K562 (cell line): ENCODE measurements at regions not wholly inside any gene's neighbourhood (a gene's known extent, or its start where the extent isn't known, plus 50 kb on each side); places are given as distances from the start of the nearest gene placed in this dataset.

Experiments
- AFF1 ChIP-seq, 2 experiments: fragments of 450-650 bp; IDR thresholded peaks; 2 replicates each; pipeline ENCODE4 v1.6.1; 2018; ENCODE audit warnings: mild to moderate bottlenecking in 2 of 2, low read depth in 1 of 2; ENCODE audit not compliant: partially characterized antibody in 2 of 2
- ARID3A ChIP-seq: IDR thresholded peaks from 2 replicates; pipeline ENCODE4 v1.6.1; 2012; ENCODE audit warnings: low read depth, low read length, improper control_type of control experiment, borderline replicate concordance
- BRD9 ChIP-seq: fragments of 450-650 bp; IDR thresholded peaks from 2 replicates; pipeline ENCODE4 v1.6.1; 2018; ENCODE audit warnings: low read depth; ENCODE audit not compliant: partially characterized antibody
- DPF2 ChIP-seq: fragments of 450-650 bp; IDR thresholded peaks from 2 replicates; pipeline ENCODE4 v1.6.1; 2016
- JUNB ChIP-seq: fragments of 450-650 bp; formaldehyde crosslinking; conservative IDR thresholded peaks from 2 replicates; pipeline ENCODE4 v1.4.0; 2020; ENCODE audit warnings: mild to moderate bottlenecking
- KDM5B ChIP-seq: fragments of 200-600 bp; sonication (generic); IDR thresholded peaks from 2 replicates; pipeline ENCODE4 v1.6.1; 2012; ENCODE audit warnings: low read depth, mild to moderate bottlenecking, moderate library complexity, low read length, control low read depth, inconsistent platforms; ENCODE audit not compliant: insufficient replicate concordance
- NUFIP1 ChIP-seq: fragments of 450-650 bp; IDR thresholded peaks from 2 replicates; pipeline ENCODE4 v1.6.1; 2018; ENCODE audit not compliant: partially characterized antibody
- SAFB2 ChIP-seq: fragments of 200-400 bp; formaldehyde crosslinking; IDR thresholded peaks from 2 replicates; pipeline ENCODE4 v1.6.1; 2018; ENCODE audit warnings: borderline replicate concordance, low read length, low read depth, moderate library complexity; ENCODE audit not compliant: severe bottlenecking
- SMARCA4 ChIP-seq: fragments of 450-650 bp; IDR thresholded peaks from 2 replicates; pipeline ENCODE4 v1.6.1; 2016
- TAL1 ChIP-seq: fragments of 450-650 bp; IDR thresholded peaks from 2 replicates; pipeline ENCODE4 v1.6.1; 2016; ENCODE audit warnings: mild to moderate bottlenecking
- ZBTB1 ChIP-seq: sonication (generic); formaldehyde crosslinking; IDR thresholded peaks from 2 replicates; pipeline ENCODE4 v1.8.1; 2023; ENCODE audit warnings: missing genetic modification reagents, low read depth, mild to moderate bottlenecking, borderline replicate concordance
- ZBTB7A ChIP-seq: IDR thresholded peaks from 2 replicates; pipeline ENCODE4 v1.6.1; 2011; ENCODE audit warnings: low read depth, mild to moderate bottlenecking, low read length, moderate library complexity, borderline replicate concordance; ENCODE audit not compliant: control insufficient read depth
- ZNF12 ChIP-seq: sonication (generic); formaldehyde crosslinking; IDR thresholded peaks from 2 replicates; pipeline ENCODE4 v1.4.0; 2020; ENCODE audit warnings: mild to moderate bottlenecking, missing genetic modification reagents
- ZNF584 ChIP-seq: fragments of 200-800 bp; sonication (Bioruptor generic); IDR thresholded peaks from 2 replicates; pipeline ENCODE4 v1.6.1; 2016; ENCODE audit warnings: low read depth, mild to moderate bottlenecking, missing genetic modification characterization, missing compliant biosample characterization
- ZNF79 ChIP-seq: fragments of 250-450 bp; sonication (Bioruptor Pico); IDR thresholded peaks from 2 replicates; pipeline ENCODE4 v1.4.0; 2020; ENCODE audit warnings: low read depth, mild to moderate bottlenecking, moderate library complexity
- TF ChIP-seq, protein P1 (sequence below): IDR thresholded peaks from 2 replicates; pipeline ENCODE4 v1.6.1; 2016; ENCODE audit warnings: missing genetic modification characterization, missing compliant biosample characterization
- TF ChIP-seq, protein P2 (sequence below): fragments of 450-650 bp; IDR thresholded peaks from 2 replicates; pipeline ENCODE4 v1.6.1; 2016; ENCODE audit warnings: antibody characterized with exemption
- TF ChIP-seq, protein P3 (sequence below): fragments of 450-650 bp; IDR thresholded peaks from 2 replicates; pipeline ENCODE4 v1.6.1; 2017; ENCODE audit warnings: antibody characterized with exemption

- TF ChIP-seq AFF1 (IDR thresholded peaks at IDR 0.05; ENCODE audit: low read depth in 1 of 2, partially characterized antibody in 2 of 2), result no peak
- no peak for TF ChIP-seq ZNF12 (CRISPR knock-in tag)
- TF ChIP-seq NUFIP1, result no peak
- no peak for TF ChIP-seq JUNB (CRISPR knock-in tag)
- TF ChIP-seq BRD9, result no peak
- peak; percentile 75; the same call in 1 of the 2 replicates for TF ChIP-seq SMARCA4
- 0 out of 2 replicates have a peak, but pooled peaks have one; percentile 24 for TF ChIP-seq ZBTB1 (CRISPR knock-in tag)
- TF ChIP-seq TAL1, result peak; percentile 57; the same call in 1 of the 2 replicates
- TF ChIP-seq, protein P1, sequence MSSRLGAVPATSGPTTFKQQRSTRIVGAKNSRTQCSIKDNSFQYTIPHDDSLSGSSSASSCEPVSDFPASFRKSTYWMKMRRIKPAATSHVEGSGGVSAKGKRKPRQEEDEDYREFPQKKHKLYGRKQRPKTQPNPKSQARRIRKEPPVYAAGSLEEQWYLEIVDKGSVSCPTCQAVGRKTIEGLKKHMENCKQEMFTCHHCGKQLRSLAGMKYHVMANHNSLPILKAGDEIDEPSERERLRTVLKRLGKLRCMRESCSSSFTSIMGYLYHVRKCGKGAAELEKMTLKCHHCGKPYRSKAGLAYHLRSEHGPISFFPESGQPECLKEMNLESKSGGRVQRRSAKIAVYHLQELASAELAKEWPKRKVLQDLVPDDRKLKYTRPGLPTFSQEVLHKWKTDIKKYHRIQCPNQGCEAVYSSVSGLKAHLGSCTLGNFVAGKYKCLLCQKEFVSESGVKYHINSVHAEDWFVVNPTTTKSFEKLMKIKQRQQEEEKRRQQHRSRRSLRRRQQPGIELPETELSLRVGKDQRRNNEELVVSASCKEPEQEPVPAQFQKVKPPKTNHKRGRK (tag), result no peak
- no peak for TF ChIP-seq ZBTB7A
- TF ChIP-seq ZNF79, result no peak
- TF ChIP-seq, protein P2, sequence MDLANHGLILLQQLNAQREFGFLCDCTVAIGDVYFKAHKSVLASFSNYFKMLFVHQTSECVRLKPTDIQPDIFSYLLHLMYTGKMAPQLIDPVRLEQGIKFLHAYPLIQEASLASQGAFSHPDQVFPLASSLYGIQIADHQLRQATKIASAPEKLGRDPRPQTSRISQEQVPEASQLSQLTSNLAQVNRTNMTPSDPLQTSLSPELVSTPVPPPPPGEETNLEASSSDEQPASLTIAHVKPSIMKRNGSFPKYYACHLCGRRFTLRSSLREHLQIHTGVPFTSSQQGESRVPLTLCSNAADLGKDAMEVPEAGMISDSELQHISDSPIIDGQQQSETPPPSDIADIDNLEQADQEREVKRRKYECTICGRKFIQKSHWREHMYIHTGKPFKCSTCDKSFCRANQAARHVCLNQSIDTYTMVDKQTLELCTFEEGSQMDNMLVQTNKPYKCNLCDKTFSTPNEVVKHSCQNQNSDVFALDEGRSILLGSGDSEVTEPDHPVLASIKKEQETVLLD, result no peak
- TF ChIP-seq DPF2, result peak; percentile 83
- no peak for TF ChIP-seq ZNF584 (CRISPR knock-in tag)
- TF ChIP-seq, protein P3, sequence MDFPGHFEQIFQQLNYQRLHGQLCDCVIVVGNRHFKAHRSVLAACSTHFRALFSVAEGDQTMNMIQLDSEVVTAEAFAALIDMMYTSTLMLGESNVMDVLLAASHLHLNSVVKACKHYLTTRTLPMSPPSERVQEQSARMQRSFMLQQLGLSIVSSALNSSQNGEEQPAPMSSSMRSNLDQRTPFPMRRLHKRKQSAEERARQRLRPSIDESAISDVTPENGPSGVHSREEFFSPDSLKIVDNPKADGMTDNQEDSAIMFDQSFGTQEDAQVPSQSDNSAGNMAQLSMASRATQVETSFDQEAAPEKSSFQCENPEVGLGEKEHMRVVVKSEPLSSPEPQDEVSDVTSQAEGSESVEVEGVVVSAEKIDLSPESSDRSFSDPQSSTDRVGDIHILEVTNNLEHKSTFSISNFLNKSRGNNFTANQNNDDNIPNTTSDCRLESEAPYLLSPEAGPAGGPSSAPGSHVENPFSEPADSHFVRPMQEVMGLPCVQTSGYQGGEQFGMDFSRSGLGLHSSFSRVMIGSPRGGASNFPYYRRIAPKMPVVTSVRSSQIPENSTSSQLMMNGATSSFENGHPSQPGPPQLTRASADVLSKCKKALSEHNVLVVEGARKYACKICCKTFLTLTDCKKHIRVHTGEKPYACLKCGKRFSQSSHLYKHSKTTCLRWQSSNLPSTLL, result no peak
- TF ChIP-seq KDM5B, result no peak
- TF ChIP-seq SAFB2, result no peak
- peak; percentile 36; the same call in 1 of the 2 replicates for TF ChIP-seq ARID3A
Observed at GRCh38 chr3:193872265-193872753, 263.6 kb upstream of the HES1 start (continued).
